ENCODE measurements at regions not wholly inside any gene's neighbourhood (a gene's known extent, or its start where the extent isn't known, plus 50 kb on each side); places are given as distances from the start of the nearest gene placed in this dataset.
"Not testable (repeated sequence)": the region's sequence is repeated elsewhere in the genome, so short reads cannot be mapped to it uniquely, and the experiment has no call there.

GRCh38 chr2:16952368-16952767 is 286.7 kb upstream of the CYRIA start:
- Mint-ChIP-seq H3K4me1 (peaks cover 5 to 9% (median 7%) of the 10 kb centered on the region in 3 donors), H3K36me3 (no peaks in the 10 kb centered on the region), H3K27ac (no peak overlapping the region), H3K4me3 (no peak overlapping the region), H3K9me3 (peaks cover 0 to 5% (median 0%) of the 10 kb centered on the region in 7 donors), H3K27me3 (peaks cover 0 to 10% (median 0%) of the 10 kb centered on the region in 3 donors)
- ATAC-seq (ENCODE audit: low read depth in 2 of 2), result no peak
- DNase-seq, result no peak

- no peak overlapping the region for H3K4me3 Mint-ChIP-seq
- ATAC-seq (ENCODE audit: low read depth in 2 of 2) (no peak), DNase-seq (no peak)
- no peaks in the 10 kb centered on the region for H3K36me3 Mint-ChIP-seq
- H3K9me3 Mint-ChIP-seq, result peaks cover 0 to 5% (median 0%) of the 10 kb centered on the region in 7 donors
- H3K27ac Mint-ChIP-seq, result peak overlapping the region in 1 of 6 donors; percentile 20
- peaks cover 5 to 9% (median 7%) of the 10 kb centered on the region in 3 donors for H3K4me1 Mint-ChIP-seq
- H3K27me3 Mint-ChIP-seq, result peaks cover 0 to 10% (median 0%) of the 10 kb centered on the region in 3 donors
Measured at GRCh38 chr2:16950436-16950835, 284.8 kb upstream of the CYRIA start.

- ATAC-seq (ENCODE audit: low read depth in 2 of 2) (peak; percentile 35 to 67), DNase-seq (no peak)
- peaks cover 0 to 10% (median 0%) of the 10 kb centered on the region in 3 donors for H3K27me3 Mint-ChIP-seq
- peak overlapping the region in 1 of 6 donors; percentile 8 for H3K27ac Mint-ChIP-seq
- H3K4me3 Mint-ChIP-seq, result no peak overlapping the region
- H3K36me3 Mint-ChIP-seq, result no peaks in the 10 kb centered on the region
- peaks cover 0 to 5% (median 0%) of the 10 kb centered on the region in 7 donors for H3K9me3 Mint-ChIP-seq
- H3K4me1 Mint-ChIP-seq, result peaks cover 5 to 9% (median 7%) of the 10 kb centered on the region in 3 donors
Measured at GRCh38 chr2:16948710-16949109, 283.1 kb upstream of the CYRIA start.

- peaks cover 0 to 10% (median 0%) of the 10 kb centered on the region in 3 donors for H3K27me3 Mint-ChIP-seq
- H3K4me3 Mint-ChIP-seq, result no peak overlapping the region
- H3K36me3 Mint-ChIP-seq, result no peaks in the 10 kb centered on the region
- H3K9me3 Mint-ChIP-seq, result peaks cover 0 to 5% (median 0%) of the 10 kb centered on the region in 7 donors
- no peak for DNase-seq
- ATAC-seq (ENCODE audit: low read depth in 2 of 2), result peak in 1 of 2 donors; percentile 35
- peaks cover 5 to 9% (median 7%) of the 10 kb centered on the region in 3 donors for H3K4me1 Mint-ChIP-seq
- peak overlapping the region in 1 of 6 donors; percentile 71 for H3K27ac Mint-ChIP-seq
Measured at GRCh38 chr2:16948053-16948452, 282.4 kb upstream of the CYRIA start.

GRCh38 chr2:16943279-16943958 is 277.8 kb upstream of the CYRIA start:
- no peaks in the 10 kb centered on the region for H3K36me3 Mint-ChIP-seq
- ATAC-seq (ENCODE audit: low read depth in 2 of 2) (no peak), DNase-seq (no peak)
- H3K27me3 Mint-ChIP-seq, result no peaks in the 10 kb centered on the region
- H3K4me1 Mint-ChIP-seq, result peaks cover 5 to 9% (median 7%) of the 10 kb centered on the region in 3 donors
- no peak overlapping the region for H3K4me3 Mint-ChIP-seq
- H3K27ac Mint-ChIP-seq, result peak overlapping the region in 1 of 6 donors; percentile 17
- H3K9me3 Mint-ChIP-seq, result peaks cover 0 to 17% (median 9%) of the 10 kb centered on the region in 7 donors

- H3K27me3 Mint-ChIP-seq, result no peaks in the 10 kb centered on the region
- no peak for ATAC-seq (ENCODE audit: low read depth in 2 of 2)
- H3K36me3 Mint-ChIP-seq, result no peaks in the 10 kb centered on the region
- no peak overlapping the region for H3K27ac Mint-ChIP-seq
- H3K4me3 Mint-ChIP-seq, result no peak overlapping the region
- DNase-seq, result no peak
- H3K9me3 Mint-ChIP-seq, result peaks cover 0 to 17% (median 8%) of the 10 kb centered on the region in 7 donors
- peaks cover 0 to 4% (median 0%) of the 10 kb centered on the region in 3 donors for H3K4me1 Mint-ChIP-seq
Measured at GRCh38 chr2:16940214-16940613, 274.6 kb upstream of the CYRIA start.

GRCh38 chr2:16939771-16940170 is 274.1 kb upstream of the CYRIA start:
- Mint-ChIP-seq H3K36me3 (no peaks in the 10 kb centered on the region), H3K27me3 (no peaks in the 10 kb centered on the region), H3K27ac (no peak overlapping the region), H3K4me3 (no peak overlapping the region), H3K4me1 (peaks cover 0 to 4% (median 0%) of the 10 kb centered on the region in 3 donors), H3K9me3 (peaks cover 0 to 17% (median 8%) of the 10 kb centered on the region in 7 donors)
- DNase-seq, result no peak
- no peak for ATAC-seq (ENCODE audit: low read depth in 2 of 2)

GRCh38 chr2:16933355-16933754 is 267.7 kb upstream of the CYRIA start:
- Mint-ChIP-seq H3K9me3 (peaks cover 0 to 2% (median 0%) of the 10 kb centered on the region in 7 donors), H3K36me3 (no peaks in the 10 kb centered on the region)
- DNase-seq, result no peak

GRCh38 chr2:16932826-16933225 is 267.2 kb upstream of the CYRIA start:
- H3K4me1 Mint-ChIP-seq, result no peaks in the 10 kb centered on the region
- DNase-seq (no peak), ATAC-seq (ENCODE audit: low read depth in 2 of 2) (no peak)
- H3K4me3 Mint-ChIP-seq, result no peak overlapping the region
- peaks cover 0 to 2% (median 0%) of the 10 kb centered on the region in 7 donors for H3K9me3 Mint-ChIP-seq
- H3K27ac Mint-ChIP-seq, result no peak overlapping the region
- H3K27me3 Mint-ChIP-seq, result no peaks in the 10 kb centered on the region
- H3K36me3 Mint-ChIP-seq, result no peaks in the 10 kb centered on the region

More at GRCh38 chr2:16933355-16933754, 267.7 kb upstream of the CYRIA start:
- no peaks in the 10 kb centered on the region for H3K27me3 Mint-ChIP-seq
- no peak for ATAC-seq (ENCODE audit: low read depth in 2 of 2)
- H3K27ac Mint-ChIP-seq, result no peak overlapping the region
- H3K4me3 Mint-ChIP-seq, result no peak overlapping the region
- H3K4me1 Mint-ChIP-seq, result no peaks in the 10 kb centered on the region

GRCh38 chr2:16931441-16931840 is 265.8 kb upstream of the CYRIA start:
- DNase-seq (no peak), ATAC-seq (ENCODE audit: low read depth in 2 of 2) (no peak)
- no peaks in the 10 kb centered on the region for H3K27me3 Mint-ChIP-seq
- peaks cover 0 to under 1% (median 0%) of the 10 kb centered on the region in 7 donors for H3K9me3 Mint-ChIP-seq
- H3K27ac Mint-ChIP-seq, result no peak overlapping the region
- peak overlapping the region in 1 of 8 donors; percentile 31 for H3K4me3 Mint-ChIP-seq
- no peaks in the 10 kb centered on the region for H3K36me3 Mint-ChIP-seq
- no peaks in the 10 kb centered on the region for H3K4me1 Mint-ChIP-seq

GRCh38 chr2:16927398-16927797 is 261.8 kb upstream of the CYRIA start:
- Mint-ChIP-seq H3K4me1 (no peaks in the 10 kb centered on the region), H3K4me3 (no peak overlapping the region), H3K36me3 (no peaks in the 10 kb centered on the region), H3K27me3 (no peaks in the 10 kb centered on the region), H3K27ac (no peak overlapping the region), H3K9me3 (peaks cover 0 to 10% (median 5%) of the 10 kb centered on the region in 7 donors)
- no peak for ATAC-seq (ENCODE audit: low read depth in 2 of 2)
- DNase-seq, result no peak

GRCh38 chr2:16925145-16925544 is 259.5 kb upstream of the CYRIA start:
- no peaks in the 10 kb centered on the region for H3K27me3 Mint-ChIP-seq
- ATAC-seq (ENCODE audit: low read depth in 2 of 2) (no peak), DNase-seq (no peak)
- H3K36me3 Mint-ChIP-seq, result no peaks in the 10 kb centered on the region
- H3K4me3 Mint-ChIP-seq, result no peak overlapping the region
- H3K9me3 Mint-ChIP-seq, result peaks cover 0 to 10% (median 5%) of the 10 kb centered on the region in 7 donors
- H3K4me1 Mint-ChIP-seq, result no peaks in the 10 kb centered on the region
- H3K27ac Mint-ChIP-seq, result no peak overlapping the region

- not testable (repeated sequence) for H3K4me3 Mint-ChIP-seq; H3K27ac Mint-ChIP-seq; H3K9me3 Mint-ChIP-seq; H3K4me1 Mint-ChIP-seq; H3K36me3 Mint-ChIP-seq; ATAC-seq (ENCODE audit: low read depth in 2 of 2); DNase-seq; H3K27me3 Mint-ChIP-seq
Measured at GRCh38 chr2:16915341-16915755, 249.7 kb upstream of the CYRIA start.

- H3K36me3 Mint-ChIP-seq, result no peaks in the 10 kb centered on the region
- H3K4me3 Mint-ChIP-seq, result no peak overlapping the region
- no peaks in the 10 kb centered on the region for H3K4me1 Mint-ChIP-seq
- DNase-seq, result no peak
- no peak overlapping the region for H3K27ac Mint-ChIP-seq
- no peak for ATAC-seq (ENCODE audit: low read depth in 2 of 2)
- peaks cover 0 to 5% (median 4%) of the 10 kb centered on the region in 3 donors for H3K27me3 Mint-ChIP-seq
- peaks cover 0 to 2% (median 0%) of the 10 kb centered on the region in 7 donors for H3K9me3 Mint-ChIP-seq
Measured at GRCh38 chr2:16911746-16912145, 246.1 kb upstream of the CYRIA start.

All from naive B cell (primary cell).